Panc1 (cell line): ENCODE measurements at regions not wholly inside any gene's neighbourhood (a gene's known extent, or its start where the extent isn't known, plus 50 kb on each side); places are given as distances from the start of the nearest gene placed in this dataset.

Source experiments
- POLR2AphosphoS5 ChIP-seq: IDR thresholded peaks from 2 replicates; pipeline ENCODE4 v1.6.1; 2012; ENCODE audit warnings: mild to moderate bottlenecking, low read depth, low read length, moderate library complexity
- SIN3A ChIP-seq: IDR thresholded peaks from 2 replicates; pipeline ENCODE4 v1.6.1; 2012; ENCODE audit warnings: low read depth, mild to moderate bottlenecking, low read length, moderate library complexity, borderline replicate concordance; ENCODE audit not compliant: insufficient read depth
- TCF7L2 ChIP-seq: IDR thresholded peaks from 2 replicates; pipeline ENCODE4 v1.6.1; 2011; ENCODE audit warnings: mild to moderate bottlenecking, low read depth, low read length, inconsistent platforms
- TF ChIP-seq, protein P1 (sequence below): fragments of 450-650 bp; IDR thresholded peaks from 2 replicates; pipeline ENCODE4 v1.5.1; 2017; ENCODE audit warnings: mild to moderate bottlenecking
- TF ChIP-seq, protein P2 (sequence below), 2 experiments: IDR thresholded peaks; 2 replicates each; pipeline ENCODE4 v1.6.1; 2011 to 2012; ENCODE audit warnings: low read depth in 2 of 2, control low read depth in 1 of 2, low read length in 1 of 2, mild to moderate bottlenecking in 1 of 2, moderate library complexity in 1 of 2; ENCODE audit not compliant: insufficient read depth in 1 of 2

DNA sequence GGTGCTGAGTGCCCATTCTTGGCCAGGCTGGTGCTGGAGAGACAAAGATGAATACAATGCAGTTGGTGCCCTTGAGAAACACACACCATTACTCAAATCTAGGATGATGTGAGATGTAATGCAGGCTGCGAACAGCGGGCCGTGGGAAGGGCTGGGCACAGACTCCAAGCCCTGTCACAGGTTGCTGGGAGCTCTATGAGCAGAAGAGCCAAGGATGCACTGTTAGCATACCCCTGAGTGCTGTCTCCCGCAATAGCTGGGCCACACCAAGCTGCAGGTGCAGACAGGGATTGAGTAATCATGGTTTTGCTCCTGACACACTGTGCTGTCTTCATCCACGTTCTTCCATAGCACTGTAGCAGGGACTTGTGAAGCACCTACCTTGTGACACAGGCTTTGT lies 247.5 kb upstream of the CRY1 start:
- TF ChIP-seq, protein P1, sequence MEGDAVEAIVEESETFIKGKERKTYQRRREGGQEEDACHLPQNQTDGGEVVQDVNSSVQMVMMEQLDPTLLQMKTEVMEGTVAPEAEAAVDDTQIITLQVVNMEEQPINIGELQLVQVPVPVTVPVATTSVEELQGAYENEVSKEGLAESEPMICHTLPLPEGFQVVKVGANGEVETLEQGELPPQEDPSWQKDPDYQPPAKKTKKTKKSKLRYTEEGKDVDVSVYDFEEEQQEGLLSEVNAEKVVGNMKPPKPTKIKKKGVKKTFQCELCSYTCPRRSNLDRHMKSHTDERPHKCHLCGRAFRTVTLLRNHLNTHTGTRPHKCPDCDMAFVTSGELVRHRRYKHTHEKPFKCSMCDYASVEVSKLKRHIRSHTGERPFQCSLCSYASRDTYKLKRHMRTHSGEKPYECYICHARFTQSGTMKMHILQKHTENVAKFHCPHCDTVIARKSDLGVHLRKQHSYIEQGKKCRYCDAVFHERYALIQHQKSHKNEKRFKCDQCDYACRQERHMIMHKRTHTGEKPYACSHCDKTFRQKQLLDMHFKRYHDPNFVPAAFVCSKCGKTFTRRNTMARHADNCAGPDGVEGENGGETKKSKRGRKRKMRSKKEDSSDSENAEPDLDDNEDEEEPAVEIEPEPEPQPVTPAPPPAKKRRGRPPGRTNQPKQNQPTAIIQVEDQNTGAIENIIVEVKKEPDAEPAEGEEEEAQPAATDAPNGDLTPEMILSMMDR, result no peak
- TF ChIP-seq SIN3A (no peak), POLR2AphosphoS5 (no peak), TCF7L2 (no peak)
- TF ChIP-seq, protein P2, sequence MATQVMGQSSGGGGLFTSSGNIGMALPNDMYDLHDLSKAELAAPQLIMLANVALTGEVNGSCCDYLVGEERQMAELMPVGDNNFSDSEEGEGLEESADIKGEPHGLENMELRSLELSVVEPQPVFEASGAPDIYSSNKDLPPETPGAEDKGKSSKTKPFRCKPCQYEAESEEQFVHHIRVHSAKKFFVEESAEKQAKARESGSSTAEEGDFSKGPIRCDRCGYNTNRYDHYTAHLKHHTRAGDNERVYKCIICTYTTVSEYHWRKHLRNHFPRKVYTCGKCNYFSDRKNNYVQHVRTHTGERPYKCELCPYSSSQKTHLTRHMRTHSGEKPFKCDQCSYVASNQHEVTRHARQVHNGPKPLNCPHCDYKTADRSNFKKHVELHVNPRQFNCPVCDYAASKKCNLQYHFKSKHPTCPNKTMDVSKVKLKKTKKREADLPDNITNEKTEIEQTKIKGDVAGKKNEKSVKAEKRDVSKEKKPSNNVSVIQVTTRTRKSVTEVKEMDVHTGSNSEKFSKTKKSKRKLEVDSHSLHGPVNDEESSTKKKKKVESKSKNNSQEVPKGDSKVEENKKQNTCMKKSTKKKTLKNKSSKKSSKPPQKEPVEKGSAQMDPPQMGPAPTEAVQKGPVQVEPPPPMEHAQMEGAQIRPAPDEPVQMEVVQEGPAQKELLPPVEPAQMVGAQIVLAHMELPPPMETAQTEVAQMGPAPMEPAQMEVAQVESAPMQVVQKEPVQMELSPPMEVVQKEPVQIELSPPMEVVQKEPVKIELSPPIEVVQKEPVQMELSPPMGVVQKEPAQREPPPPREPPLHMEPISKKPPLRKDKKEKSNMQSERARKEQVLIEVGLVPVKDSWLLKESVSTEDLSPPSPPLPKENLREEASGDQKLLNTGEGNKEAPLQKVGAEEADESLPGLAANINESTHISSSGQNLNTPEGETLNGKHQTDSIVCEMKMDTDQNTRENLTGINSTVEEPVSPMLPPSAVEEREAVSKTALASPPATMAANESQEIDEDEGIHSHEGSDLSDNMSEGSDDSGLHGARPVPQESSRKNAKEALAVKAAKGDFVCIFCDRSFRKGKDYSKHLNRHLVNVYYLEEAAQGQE (IDR thresholded peaks at IDR 0.05; ENCODE audit: insufficient read depth in 1 of 2, low read depth in 2 of 2, low read length in 1 of 2), result no peak
